SK-N-MC (cell line): ENCODE measurements at regions not wholly inside any gene's neighbourhood (a gene's known extent, or its start where the extent isn't known, plus 50 kb on each side); places are given as distances from the start of the nearest gene placed in this dataset.

Experiments
- EZH2 ChIP-seq: fragments of 200-600 bp; sonication (generic); IDR thresholded peaks from one replicate; pipeline ENCODE4 v1.6.1; 2017; ENCODE audit warnings: antibody characterized with exemption
- FOXP2 ChIP-seq: optimal IDR thresholded peaks from 2 replicates; pipeline ENCODE3; 2011; ENCODE audit warnings: mild to moderate bottlenecking, moderate library complexity; ENCODE audit not compliant: insufficient read depth; ENCODE audit errors: extremely low read length, control extremely low read depth
- POLR2AphosphoS5 ChIP-seq: IDR thresholded peaks from 2 replicates; pipeline ENCODE4 v1.6.1; 2012; ENCODE audit warnings: mild to moderate bottlenecking, low read depth, low read length, borderline replicate concordance

DNA sequence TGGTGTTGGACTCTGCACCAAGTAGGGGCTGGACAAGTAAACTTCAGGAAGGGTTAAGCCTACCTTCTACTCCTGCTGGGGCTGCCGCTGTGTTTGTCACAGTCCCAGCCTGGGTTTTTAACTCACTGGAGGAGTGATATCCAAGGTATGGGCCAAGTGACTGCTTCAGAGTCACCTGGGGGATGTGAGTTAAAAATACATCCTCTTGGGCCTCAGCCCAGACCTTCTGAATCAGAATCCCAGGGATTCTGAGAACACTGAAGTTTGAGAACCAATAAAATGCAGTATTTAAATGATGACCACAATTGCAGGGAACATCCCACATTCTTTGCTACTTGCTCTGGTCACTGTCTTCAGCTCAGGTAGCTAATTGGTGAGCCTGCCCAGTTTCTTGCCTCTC is 95.1 kb upstream of the DNAH5 start:
- TF ChIP-seq POLR2AphosphoS5 (no peak), EZH2 (no peak), FOXP2 (no peak)
